ENCODE measurements at regions not wholly inside any gene's neighbourhood (a gene's known extent, or its start where the extent isn't known, plus 50 kb on each side); places are given as distances from the start of the nearest gene placed in this dataset.

DNA sequence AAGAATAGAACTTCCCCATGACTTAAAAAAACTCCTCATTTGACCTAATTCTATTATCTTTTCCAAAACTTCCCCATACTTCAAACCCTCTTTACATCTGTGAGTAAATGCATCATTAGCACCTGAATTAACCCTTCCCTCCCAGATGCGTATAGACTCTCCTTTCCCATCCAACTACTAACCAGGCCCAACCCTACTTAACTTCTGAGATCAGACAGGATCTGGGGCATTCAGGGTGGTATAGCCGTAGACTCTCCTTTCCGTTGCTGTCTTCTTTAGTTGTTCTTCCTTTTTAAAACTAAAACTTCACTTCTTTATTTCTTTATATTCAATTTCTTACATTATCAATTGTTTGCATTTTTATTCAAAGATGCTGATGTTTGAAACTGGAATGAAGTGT, 165.2 kb downstream of the SLCO4C1 start:
- DNase-seq = no peak
- Histone ChIP-seq H3K9me3 (no peaks in the 10 kb centered on the region), H3K36me3 (no peaks in the 10 kb centered on the region), H3K27ac (no peak overlapping the region), H3K27me3 (no peaks in the 10 kb centered on the region), H3K4me3 (no peak overlapping the region), H3K4me1 (no peaks in the 10 kb centered on the region)
- intact Hi-C loops (cut with DNase I; ENCODE audit: low total_unique reads) = no loop called here
- no peak for TF ChIP-seq POLR2A (IDR thresholded peaks at IDR 0.05)
- TF ChIP-seq, protein P1, sequence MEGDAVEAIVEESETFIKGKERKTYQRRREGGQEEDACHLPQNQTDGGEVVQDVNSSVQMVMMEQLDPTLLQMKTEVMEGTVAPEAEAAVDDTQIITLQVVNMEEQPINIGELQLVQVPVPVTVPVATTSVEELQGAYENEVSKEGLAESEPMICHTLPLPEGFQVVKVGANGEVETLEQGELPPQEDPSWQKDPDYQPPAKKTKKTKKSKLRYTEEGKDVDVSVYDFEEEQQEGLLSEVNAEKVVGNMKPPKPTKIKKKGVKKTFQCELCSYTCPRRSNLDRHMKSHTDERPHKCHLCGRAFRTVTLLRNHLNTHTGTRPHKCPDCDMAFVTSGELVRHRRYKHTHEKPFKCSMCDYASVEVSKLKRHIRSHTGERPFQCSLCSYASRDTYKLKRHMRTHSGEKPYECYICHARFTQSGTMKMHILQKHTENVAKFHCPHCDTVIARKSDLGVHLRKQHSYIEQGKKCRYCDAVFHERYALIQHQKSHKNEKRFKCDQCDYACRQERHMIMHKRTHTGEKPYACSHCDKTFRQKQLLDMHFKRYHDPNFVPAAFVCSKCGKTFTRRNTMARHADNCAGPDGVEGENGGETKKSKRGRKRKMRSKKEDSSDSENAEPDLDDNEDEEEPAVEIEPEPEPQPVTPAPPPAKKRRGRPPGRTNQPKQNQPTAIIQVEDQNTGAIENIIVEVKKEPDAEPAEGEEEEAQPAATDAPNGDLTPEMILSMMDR (IDR thresholded peaks at IDR 0.05) = no peak

- H3K9me3 ChIP-seq = no peaks in the 10 kb centered on the region
- no peaks in the 10 kb centered on the region for H3K27me3 ChIP-seq
- H3K36me3 ChIP-seq = no peaks in the 10 kb centered on the region
- no peak overlapping the region for H3K27ac ChIP-seq
- no peaks in the 10 kb centered on the region for H3K4me1 ChIP-seq
- H3K4me3 ChIP-seq = no peak overlapping the region
- intact Hi-C loops (cut with DNase I; ENCODE audit: low total_unique reads) = no loop called here
- no peak for TF ChIP-seq POLR2A (IDR thresholded peaks at IDR 0.05)
- TF ChIP-seq, protein P1 (IDR thresholded peaks at IDR 0.05) = no peak
- no peak for DNase-seq
Observed at GRCh38 chr5:102130386-102130785, 165.7 kb downstream of the SLCO4C1 start.

- H3K9me3 ChIP-seq = no peaks in the 10 kb centered on the region
- H3K27ac ChIP-seq = no peak overlapping the region
- H3K4me1 ChIP-seq = no peaks in the 10 kb centered on the region
- H3K27me3 ChIP-seq = no peaks in the 10 kb centered on the region
- no peaks in the 10 kb centered on the region for H3K36me3 ChIP-seq
- intact Hi-C loops (cut with DNase I; ENCODE audit: low total_unique reads) = no loop called here
- no peak overlapping the region for H3K4me3 ChIP-seq
- no peak for TF ChIP-seq POLR2A (IDR thresholded peaks at IDR 0.05)
- TF ChIP-seq, protein P1 (IDR thresholded peaks at IDR 0.05) = no peak
- DNase-seq = no peak
Observed at GRCh38 chr5:102119252-102119651, 176.8 kb downstream of the SLCO4C1 start.

DNA sequence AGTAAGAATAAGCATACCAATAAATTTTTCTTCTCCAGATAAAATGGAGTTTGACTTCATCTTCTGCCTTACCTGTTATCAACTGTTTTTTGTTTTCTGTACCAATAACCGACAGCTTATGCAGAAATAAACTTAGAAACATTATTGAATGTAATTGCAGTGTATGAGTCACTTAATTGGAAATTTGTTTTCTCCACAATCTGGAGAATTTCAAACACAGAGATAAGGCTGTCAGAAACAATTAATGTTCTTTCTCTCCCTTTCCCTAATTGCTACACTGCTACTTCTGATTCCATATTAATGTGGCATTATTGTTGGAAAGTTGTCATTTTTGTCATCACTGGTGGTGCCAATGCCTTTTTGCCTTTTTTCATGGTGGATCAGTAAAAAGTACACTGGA, 180.3 kb downstream of the SLCO4C1 start:
- intact Hi-C loops (cut with DNase I; ENCODE audit: low total_unique reads) = no loop called here
- no peaks in the 10 kb centered on the region for H3K4me1 ChIP-seq
- no peak overlapping the region for H3K27ac ChIP-seq
- no peaks in the 10 kb centered on the region for H3K36me3 ChIP-seq
- no peak overlapping the region for H3K4me3 ChIP-seq
- no peak for DNase-seq
- TF ChIP-seq, protein P1 (IDR thresholded peaks at IDR 0.05) = no peak
- TF ChIP-seq POLR2A (IDR thresholded peaks at IDR 0.05) = no peak
- H3K27me3 ChIP-seq = no peaks in the 10 kb centered on the region
- no peaks in the 10 kb centered on the region for H3K9me3 ChIP-seq

- intact Hi-C loops (cut with DNase I; ENCODE audit: low total_unique reads) = no loop called here
- no peak for DNase-seq
Observed at GRCh38 chr5:102114525-102115069, 181.5 kb downstream of the SLCO4C1 start.

More at GRCh38 chr5:102114525-102115069, 181.5 kb downstream of the SLCO4C1 start:
- TF ChIP-seq, protein P1 (IDR thresholded peaks at IDR 0.05) = no peak
- TF ChIP-seq POLR2A (IDR thresholded peaks at IDR 0.05) = no peak
- H3K36me3 ChIP-seq = no peaks in the 10 kb centered on the region
- H3K27me3 ChIP-seq = no peaks in the 10 kb centered on the region
- no peaks in the 10 kb centered on the region for H3K4me1 ChIP-seq
- H3K27ac ChIP-seq = no peak overlapping the region
- no peaks in the 10 kb centered on the region for H3K9me3 ChIP-seq
- H3K4me3 ChIP-seq = no peak overlapping the region

All from uterus (tissue), 3 donors.